ENCODE measurements at regions not wholly inside any gene's neighbourhood (a gene's known extent, or its start where the extent isn't known, plus 50 kb on each side); places are given as distances from the start of the nearest gene placed in this dataset.
"Not testable (repeated sequence)": the region's sequence is repeated elsewhere in the genome, so short reads cannot be mapped to it uniquely, and the experiment has no call there.

DNA sequence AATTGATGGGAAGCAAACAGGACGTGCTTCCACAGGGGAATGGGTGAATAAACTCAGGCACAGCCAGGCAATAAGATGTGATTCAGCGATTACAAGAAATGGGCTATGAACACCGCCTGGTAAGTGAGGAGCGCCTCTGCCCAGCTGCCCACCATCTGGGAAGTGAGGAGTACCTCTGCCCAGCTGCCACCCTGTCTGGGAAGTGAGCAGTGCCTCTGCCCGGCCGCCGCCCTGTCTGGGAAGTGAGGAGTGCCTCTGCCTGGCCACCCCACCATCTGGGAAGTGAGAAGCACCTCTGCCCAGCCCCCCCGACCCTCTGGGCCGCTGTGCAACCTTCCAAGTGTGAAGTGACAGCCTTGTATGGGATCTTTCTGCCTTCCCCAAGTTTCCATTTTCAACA is 73.2 kb upstream of the PRR5 start:
- DNase-seq, result no peak

DNA sequence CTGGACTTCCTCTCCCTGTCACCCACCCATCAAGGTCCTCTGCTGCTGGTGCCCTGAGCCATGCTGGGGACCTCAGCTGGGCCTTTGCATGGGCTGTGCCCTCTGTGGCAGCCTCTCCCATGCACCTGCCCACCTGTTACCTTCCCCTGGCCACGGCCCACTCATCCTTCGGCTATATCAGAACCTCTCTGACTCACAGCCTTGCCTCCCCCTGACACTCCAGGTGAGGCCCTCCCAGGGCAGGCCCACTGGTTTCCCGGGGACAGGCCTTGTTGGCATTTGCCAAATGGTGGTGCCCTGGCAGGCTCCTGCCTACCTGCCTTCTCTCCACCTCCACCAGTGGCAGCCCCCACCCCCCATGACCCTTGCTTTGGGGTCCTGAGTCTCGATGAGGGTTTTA is 73.7 kb upstream of the PRR5 start:
- DNase-seq, result no peak

DNA sequence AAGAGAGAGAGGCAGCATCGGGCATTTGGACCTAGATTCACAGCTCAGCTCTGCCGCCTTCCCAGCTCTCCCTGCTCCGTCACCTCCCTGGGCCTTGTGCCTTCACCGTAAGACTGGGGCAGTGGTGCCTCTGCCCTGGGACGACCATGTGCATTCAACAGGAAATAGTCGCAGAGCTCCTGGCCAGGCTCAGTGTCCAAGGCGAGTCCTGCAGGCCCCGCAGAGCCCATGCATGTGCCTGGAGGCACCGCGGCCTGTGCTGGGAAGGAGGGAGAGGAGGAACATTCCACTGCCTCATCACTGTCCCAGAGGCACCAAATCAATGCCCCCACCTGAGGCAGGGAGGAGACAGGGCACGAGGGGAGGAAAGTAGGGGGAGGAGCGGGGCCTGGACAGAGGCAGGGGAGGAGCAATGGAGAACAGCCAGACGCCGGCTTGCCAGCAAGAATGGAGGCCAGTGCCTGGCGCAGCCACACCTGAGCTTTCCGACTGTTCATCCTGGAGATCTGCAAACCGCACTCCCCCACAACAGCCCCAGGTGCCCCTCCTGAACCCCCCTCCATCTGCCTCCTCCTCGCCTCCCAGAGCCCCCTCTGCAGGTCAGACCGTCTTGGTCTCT is 74.4 kb upstream of the PRR5 start:
- DNase-seq, result no peak

DNA sequence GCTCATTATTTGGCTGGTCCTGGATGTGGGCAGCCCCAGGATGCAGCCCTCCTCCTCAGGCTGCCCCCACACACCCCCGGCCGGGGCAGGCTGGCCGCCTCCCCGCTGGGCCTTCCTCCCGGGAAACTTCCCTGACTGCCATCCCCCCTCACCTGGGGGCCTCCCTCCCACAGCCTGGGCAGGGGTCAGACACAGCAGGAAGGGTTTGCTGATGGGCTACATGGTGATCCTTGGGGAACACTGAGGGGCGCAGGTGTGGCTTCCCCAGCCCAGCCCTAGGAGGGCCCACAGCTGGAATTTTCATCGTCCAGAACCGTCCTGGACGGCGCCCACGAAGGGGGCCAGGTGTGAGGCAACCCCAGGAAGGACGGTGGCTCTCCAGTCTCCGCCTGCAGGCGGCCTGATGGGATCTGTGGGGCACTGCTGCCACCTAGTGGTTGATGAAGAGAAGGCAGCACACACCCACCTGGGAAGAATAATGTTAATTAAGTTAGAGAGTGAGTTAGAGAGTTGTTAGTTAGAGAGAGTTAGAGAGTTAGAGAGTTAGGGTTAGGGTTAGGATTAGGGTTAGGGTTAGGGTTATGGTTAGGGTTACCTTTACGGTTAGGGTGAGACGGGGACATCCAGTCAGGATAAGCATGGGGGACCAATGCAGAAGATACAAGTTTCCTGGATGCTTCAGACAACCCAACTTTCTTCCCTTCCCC is 75.9 kb upstream of the PRR5 start:
- DNase-seq, result peak; percentile 74

DNA sequence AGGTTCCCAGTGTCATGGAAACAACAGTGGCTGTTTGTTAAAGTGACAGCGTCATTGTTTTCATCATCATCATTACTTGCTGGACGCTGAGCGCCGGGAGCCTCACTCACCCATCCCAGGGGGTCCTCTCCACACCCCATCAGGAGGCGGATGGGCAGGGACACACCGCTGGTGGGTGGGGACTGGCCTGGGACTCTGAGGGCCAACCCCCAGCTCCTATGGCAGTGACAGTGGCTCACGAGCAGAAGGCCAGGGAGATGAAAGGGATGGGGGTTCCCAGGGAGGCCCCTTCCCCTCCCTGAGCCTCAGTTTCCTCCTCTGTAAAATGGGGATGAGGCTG is 76.6 kb upstream of the PRR5 start:
- DNase-seq, result no peak

DNA sequence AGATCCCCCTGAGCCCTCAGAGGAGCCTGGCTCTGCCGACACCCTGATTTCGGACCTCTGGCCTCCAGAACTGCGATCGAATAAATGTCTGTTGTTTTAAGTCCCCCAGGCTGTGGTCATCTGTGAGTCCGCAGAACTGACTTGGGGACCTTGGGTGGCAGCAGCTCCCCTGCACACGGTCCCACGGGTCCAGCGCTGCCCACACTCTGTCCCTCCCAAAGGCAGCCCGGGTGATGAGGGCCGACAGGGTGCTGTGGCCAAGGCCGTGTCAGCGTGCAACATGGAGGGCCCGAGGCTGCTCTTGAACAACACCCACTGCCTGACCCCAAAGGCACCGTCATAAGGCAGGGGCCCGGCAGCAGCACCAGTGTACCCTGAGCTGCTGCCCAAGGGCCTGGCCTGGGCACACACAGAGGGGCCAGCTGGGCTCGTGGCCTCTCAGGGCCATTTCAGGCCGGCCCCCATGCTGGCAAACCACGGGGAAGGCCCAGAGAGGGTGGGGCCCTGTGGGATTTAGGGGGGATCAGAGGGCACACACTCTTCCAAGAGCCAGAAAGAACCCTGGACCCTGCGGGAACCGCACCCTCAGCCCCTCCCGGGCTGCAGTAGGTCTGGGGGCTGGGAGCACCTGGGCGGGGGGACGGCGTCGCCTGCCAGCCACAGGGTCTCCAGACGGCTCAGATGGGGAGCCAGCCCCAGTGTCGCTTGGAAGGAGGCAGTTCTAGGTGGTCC is 77.1 kb upstream of the PRR5 start:
- DNase-seq, result no peak

DNA sequence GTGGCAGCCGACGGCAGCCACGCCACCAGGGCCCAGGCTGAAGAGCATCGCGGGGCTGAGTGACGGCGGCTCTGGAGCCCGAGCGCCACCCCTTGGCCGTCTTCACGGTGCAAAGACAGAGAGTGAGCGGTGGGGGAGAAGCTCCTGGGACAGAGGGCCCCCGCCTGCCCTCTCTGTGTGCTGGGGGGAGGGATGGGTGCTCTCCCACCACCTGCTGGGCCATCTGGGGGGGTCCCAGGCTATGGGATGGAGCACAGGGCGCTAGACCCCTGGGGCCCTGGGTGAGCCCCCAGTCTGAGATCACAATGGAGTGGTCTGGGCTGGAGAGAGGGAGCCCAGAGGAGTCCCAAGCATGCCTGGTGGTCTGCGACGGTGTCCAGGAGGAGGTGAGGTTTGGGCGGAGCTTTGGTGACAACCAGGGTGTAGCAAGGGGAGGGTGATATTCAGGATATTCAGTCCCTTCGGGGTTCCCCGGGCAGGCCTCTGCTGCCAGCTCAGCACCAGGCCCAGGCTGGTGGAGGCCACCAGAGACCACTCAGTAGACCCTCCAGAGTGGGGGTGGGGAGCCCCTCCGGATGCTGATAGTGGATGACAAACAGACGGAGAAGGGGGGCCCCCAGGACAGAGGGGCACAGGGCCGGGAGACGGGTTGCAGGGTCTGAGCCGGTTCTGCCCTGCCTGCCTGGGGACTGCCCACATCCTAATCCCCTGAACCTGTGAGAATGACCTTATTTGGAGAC is 78.1 kb upstream of the PRR5 start:
- DNase-seq, result no peak

DNA sequence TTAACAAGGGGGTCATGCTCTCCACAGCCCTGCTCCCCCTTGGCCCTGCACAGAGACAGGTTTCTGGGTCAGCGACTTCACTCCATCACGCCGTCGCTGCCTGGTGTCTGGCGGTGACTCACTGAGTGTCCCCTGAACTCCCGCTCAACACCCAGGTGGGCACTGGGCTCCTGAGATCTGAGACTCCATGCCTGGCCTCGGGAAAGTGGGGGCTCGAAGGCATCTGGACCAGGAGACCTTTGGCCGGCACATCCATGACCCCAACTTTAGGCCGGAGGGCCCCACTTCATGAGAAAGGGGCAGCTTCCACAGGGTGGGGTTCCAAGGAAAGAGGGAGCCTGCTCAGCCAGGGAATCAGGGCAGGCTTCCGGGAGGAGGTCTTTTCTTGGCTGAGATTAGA is 79.3 kb upstream of the PRR5 start:
- no peak for DNase-seq

DNA sequence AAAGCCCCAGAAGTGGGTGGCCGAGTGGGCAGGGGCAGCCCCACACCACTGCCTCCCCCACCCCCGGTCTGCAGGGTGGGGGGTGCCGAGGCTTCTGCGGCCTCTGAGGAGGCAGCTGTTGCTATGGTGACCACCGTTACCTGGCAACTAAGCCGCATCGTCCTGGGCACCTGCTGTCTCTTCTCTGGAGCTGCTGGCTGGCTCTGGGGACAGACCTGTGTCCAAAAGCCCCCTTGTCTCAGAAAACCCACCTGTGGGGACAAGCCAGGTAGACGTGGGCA is 79.9 kb upstream of the PRR5 start:
- DNase-seq, result peak; percentile 56

DNA sequence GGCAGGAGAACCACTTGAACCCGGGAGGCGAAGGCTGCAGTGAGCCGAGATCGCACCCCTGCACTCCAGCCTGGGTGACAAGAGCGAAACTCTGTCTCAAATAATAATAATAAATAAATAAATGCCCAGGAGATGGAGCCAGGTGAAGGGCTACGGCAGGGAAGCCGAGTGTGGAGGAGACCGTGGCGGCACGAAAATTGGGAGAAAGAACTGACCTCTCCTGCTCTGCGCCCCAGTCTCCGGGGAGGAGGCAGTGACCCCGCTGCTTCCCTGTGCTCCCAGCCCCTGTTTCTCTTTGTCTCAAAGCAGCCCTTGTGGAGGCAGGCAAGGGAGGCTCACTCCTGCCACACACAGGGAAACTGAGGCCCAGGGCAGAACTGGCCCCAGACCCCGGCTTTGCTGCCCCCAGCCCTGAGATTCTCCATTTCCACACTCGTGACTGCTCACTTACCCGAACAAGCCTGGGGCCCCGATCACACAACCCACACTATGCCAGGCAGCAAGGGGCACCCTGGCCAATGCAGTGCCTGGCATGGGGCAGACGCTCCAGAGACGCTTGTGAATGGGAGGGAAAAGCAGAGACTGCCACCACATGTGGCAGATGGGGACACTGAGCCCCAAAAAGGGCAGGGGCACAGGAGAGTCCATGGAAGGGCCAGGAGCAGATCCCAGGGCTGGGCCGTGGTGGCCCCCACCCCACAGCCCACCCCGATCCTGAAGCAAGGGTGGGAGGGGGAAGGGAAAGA is 80.4 kb upstream of the PRR5 start:
- DNase-seq, result no peak

DNA sequence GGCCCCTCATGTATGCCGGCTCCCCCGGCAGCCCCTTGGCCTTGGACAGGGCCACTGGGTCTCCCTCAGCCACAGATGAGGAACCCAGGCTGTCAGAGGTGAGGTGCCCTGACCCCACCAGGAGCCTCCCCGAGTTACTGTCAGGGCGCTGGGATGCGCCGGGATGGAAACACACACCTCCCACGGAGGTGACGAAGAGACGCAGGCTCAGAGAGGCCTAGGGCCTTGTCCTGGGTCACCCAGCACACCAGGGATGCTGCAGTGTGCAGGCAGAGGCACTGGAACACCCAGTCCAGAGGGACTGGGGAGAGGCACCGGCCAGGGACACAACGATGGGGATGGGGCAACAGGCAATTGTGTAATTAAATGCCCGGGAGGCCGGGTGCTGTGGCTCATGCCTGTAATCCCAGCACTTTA is 81.2 kb upstream of the PRR5 start:
- DNase-seq, result no peak

DNA sequence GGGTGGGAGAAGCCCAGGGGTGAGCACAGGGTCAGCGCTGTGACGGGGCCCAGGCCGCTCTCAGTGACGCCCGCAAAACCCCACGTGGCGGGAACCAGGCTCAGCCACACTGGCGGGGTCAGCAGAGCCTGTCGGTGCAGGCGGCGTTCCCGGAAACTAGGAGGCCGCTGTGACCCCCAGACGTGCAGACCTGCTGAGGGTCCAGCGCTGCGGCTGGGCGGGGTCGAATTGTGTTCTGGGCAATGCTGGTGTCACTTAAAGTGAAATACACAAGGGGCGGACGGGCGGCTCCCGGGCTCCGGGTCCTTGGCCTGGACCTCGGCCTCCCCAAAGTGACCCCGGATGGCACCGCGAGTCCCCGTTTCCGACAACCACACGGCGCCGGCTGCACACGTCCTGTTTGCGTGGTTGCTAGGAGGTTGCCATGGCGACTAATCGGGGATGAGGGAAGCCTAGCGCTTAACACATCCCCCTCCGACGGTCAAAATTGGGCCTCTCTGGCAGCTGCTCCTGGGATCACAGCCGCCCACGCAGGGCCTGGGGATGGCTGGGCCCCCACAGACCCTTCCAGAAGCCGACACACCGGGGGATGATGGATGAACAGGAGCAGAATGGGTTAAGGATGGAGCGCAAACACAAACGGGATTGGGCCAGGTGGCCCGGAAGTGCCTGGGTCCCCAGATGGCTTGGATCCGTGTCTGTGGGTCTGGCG is 81.7 kb upstream of the PRR5 start:
- DNase-seq, result peak; percentile 92

DNA sequence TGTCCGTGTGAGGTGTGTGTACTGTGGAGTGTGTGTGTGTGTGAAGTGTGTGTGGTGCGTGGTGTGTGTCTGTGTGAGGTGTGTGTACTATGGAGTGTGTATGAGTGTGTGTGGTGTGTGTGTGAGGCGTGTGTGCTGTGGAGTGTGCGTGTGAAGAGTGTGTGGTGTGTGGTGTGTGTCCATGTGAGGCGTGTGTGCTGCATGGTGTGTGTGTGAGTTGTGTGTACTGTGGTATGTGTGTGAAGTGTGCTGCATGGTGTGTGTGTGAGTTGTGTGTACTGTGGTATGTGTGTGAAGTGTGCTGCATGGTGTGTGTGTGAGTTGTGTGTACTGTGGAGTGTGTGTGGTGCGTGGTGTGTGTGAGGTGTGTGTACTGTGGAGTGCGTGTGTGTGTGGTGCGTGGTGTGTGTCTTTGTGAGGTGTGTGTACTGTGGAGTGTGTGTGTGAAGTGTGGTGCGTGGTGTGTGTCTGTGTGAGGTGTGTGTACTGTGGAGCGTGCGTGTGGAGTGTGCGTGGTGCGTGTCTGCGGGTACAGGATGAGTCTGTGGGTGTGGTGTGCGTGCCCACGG is 82.4 kb upstream of the PRR5 start:
- DNase-seq, result not testable (repeated sequence)

DNA sequence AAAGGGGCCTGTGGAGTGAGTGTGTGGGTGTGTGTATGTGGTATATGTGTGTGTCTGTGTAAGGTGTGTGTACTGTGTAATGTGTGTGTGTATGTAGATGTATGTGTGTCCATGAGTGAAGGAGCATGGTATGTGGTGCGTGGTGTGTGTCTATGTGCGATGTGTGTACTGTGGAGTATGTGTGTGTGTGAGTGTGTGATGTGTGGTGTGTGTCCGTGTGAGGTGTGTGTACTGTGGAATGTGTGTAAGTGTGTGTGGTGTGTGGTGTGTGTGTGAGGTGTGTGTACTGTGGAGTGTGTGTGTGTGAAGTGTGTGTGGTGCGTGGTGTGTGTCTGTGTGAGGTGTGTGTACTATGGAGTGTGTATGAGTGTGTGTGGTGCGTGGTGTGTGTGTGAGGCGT is 83.1 kb upstream of the PRR5 start:
- not testable (repeated sequence) for DNase-seq

DNA sequence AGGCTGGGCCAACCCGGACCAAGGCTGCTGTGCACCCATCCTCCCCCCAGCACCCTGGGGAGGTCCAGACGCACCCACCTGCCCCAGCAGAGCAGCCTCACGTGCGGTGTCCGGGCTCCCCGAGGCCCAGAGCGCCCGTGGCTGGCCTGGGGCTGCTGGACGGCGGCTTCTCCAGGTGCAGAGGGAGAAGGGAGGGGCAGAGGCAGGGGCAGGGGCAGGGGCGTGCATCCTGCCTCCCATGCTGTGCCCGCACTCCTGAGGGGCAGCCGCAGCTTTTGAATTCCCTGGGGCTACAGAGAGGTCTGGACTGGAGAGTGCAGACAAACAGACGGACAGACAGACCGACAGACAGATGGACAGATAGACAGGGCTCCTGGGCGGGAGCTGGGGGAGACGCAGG is 83.6 kb upstream of the PRR5 start:
- no peak for DNase-seq

DNA sequence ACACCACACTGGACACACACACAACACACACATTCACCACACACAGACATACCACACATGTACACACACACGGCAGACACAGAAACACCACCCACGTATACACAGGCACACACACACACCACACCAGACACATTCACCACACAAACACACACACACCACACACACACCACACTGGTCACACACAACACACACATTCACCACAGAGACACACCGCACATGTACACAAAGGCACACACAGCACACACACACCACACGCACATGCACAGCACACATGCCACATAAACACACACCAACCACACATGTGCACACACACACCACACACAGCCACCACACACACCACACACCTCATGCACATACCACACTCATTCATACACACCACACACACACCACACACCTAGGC is 84.2 kb upstream of the PRR5 start:
- no peak for DNase-seq

DNA sequence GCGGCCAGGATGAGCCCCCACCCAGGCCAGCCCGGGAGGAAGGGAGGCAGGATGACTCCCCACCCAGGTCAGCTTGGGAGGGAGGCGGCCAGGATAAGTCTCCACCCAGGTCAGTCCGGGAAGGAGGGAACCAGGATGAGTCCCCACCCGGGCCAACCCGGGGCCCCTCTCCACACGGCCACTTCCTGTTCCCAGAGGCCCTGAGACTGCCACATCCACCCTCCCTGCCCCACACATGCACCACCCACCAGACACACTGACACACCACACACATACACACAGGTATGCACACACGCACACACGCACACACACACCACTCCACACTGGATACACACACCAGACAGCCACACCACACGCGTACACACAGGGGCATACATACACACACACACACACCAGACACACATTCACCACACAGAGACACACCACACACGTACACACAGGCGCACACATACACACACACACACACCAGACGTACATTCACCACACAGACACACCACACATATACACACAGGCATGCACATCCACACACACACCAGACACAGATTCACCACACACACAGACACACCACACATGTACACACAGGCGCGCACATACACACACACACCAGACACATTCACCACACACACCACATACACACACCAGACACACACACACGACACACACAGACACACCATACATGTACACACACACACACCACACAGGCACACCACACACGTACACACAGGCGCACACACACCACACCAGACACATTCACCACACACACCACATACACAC is 84.9 kb upstream of the PRR5 start:
- DNase-seq, result no peak

DNA sequence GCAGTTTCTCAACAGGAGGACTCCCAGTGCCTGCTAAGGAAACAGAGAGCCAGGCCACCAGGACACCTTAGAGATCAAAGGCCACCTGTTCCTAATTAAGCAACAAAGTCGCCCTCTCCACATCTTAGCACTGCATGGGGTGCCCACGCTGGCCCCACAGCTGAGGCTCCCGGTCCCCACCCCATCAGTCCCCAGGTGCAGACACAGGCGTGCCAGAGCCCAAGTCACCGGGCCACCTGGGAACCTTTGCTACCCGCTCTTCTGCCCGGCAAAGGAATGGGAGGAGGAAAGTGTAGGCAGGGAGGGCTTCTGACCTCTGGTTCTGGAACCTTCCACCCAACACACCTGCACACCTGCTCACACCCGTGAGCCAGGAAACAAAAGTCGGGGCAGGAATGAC is 85.5 kb upstream of the PRR5 start:
- no peak for DNase-seq

DNA sequence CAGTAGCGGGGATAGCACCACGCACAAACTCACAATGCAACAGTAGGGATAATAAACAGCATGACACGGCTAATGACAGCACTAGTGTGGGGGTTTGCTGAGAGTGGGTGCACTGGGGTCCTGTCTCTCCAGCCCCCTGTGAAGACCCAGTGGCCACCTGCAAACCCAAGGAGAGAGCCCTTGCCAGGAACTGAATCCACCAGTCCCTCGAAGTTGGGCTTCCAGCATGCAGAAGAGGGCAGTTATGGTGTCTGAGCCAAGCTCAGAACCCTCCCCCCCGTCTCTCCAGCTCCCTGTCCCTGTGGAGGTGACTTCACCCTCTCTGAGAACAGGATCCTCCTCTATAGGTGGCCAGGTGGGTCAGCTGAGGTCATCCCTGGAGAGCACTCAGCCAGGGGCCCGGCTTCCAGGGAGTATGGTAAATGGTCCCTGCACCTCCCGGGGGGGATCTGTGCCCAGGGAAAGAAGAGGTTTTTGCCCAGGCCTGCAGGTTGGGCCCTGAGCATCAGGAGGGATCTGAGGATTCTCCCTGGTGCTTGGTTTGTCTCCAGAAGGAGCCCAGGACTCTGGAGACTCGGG is 86.3 kb upstream of the PRR5 start:
- no peak for DNase-seq

DNA sequence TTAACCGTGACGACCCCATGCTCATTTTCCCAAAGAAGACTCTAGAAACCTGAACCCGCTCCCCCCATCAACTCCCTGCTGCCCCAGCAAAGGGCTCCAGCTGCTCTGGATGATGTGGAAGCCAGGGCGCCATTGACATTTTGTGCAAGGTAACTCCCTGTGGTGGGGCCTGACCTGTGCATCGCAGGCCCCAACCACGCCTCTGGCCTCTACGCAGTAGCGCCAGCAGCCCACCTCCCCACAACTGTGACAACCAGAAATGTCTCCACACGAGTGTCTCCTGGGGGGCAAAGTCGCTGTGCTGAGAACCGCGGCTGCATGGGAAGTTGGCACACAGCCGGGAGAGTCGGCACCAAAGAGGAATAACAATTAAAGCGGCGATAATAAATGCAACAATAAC is 86.9 kb upstream of the PRR5 start:
- no peak for DNase-seq

DNA sequence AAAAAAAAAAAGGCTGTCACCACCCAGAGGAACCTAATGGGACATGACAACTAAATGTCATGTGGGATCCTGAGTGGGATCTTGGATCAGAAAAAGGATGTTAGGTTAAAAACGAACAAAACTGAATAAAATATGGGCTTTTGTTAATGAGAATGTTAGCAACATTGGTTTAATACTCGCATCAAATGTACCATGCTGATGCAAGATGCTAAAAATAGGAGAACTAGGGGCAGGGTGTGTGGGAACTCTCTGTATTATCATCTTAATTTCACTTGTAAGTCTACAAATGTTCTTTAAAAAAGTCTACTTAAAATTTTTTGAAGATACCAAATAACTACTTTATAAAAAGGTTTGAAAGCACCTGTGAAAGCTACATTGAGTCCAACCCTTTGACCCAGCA is 88.8 kb upstream of the PRR5 start:
- no peak for DNase-seq
